ENCODE measurements at regions not wholly inside any gene's neighbourhood (a gene's known extent, or its start where the extent isn't known, plus 50 kb on each side); places are given as distances from the start of the nearest gene placed in this dataset.

GRCh38 chr14:97402279-97402678 is 605.1 kb downstream of the VRK1 start:
- DNase-seq (ENCODE audit: low spot score), result no peak

GRCh38 chr14:97407701-97408407 is 610.7 kb downstream of the VRK1 start:
- DNase-seq (ENCODE audit: low spot score), result no peak

- DNase-seq (ENCODE audit: low spot score), result no peak
Observed at GRCh38 chr14:97408503-97408902, 611.3 kb downstream of the VRK1 start.

- no peak for DNase-seq (ENCODE audit: low spot score)
Observed at GRCh38 chr14:97408937-97409815, 612.0 kb downstream of the VRK1 start.

GRCh38 chr14:97410667-97411620 is 613.8 kb downstream of the VRK1 start:
- no peak for DNase-seq (ENCODE audit: low spot score)

GRCh38 chr14:97411938-97412612 is 614.9 kb downstream of the VRK1 start:
- DNase-seq (ENCODE audit: low spot score), result no peak

- no peak for DNase-seq (ENCODE audit: low spot score)
Observed at GRCh38 chr14:97413022-97413539, 615.9 kb downstream of the VRK1 start.

- no peak for DNase-seq (ENCODE audit: low spot score)
Observed at GRCh38 chr14:97413966-97414717, 617.0 kb downstream of the VRK1 start.

GRCh38 chr14:97414718-97415098 is 617.5 kb downstream of the VRK1 start:
- DNase-seq (ENCODE audit: low spot score), result no peak

- no peak for DNase-seq (ENCODE audit: low spot score)
Observed at GRCh38 chr14:97415907-97416306, 618.7 kb downstream of the VRK1 start.

GRCh38 chr14:97416550-97416949 is 619.4 kb downstream of the VRK1 start:
- no peak for DNase-seq (ENCODE audit: low spot score)

GRCh38 chr14:97417331-97417730 is 620.1 kb downstream of the VRK1 start:
- no peak for DNase-seq (ENCODE audit: low spot score)

GRCh38 chr14:97420211-97420610 is 623.0 kb downstream of the VRK1 start:
- no peak for DNase-seq (ENCODE audit: low spot score)

GRCh38 chr14:97426776-97427175 is 629.6 kb downstream of the VRK1 start:
- no peak for DNase-seq (ENCODE audit: low spot score)

- DNase-seq (ENCODE audit: low spot score), result no peak
Observed at GRCh38 chr14:97428808-97429440, 631.7 kb downstream of the VRK1 start.

GRCh38 chr14:97432586-97432985 is 635.4 kb downstream of the VRK1 start:
- no peak for DNase-seq (ENCODE audit: low spot score)

GRCh38 chr14:97441740-97442362 is 644.7 kb downstream of the VRK1 start:
- no peak for DNase-seq (ENCODE audit: low spot score)

- no peak for DNase-seq (ENCODE audit: low spot score)
Observed at GRCh38 chr14:97442363-97442762, 645.2 kb downstream of the VRK1 start.

- no peak for DNase-seq (ENCODE audit: low spot score)
Observed at GRCh38 chr14:97443412-97443811, 646.2 kb downstream of the VRK1 start.

- DNase-seq (ENCODE audit: low spot score), result no peak
Observed at GRCh38 chr14:97444248-97444647, 647.1 kb downstream of the VRK1 start.

Measured in HuH-7 (cell line).